ENCODE measurements at regions not wholly inside any gene's neighbourhood (a gene's known extent, or its start where the extent isn't known, plus 50 kb on each side); places are given as distances from the start of the nearest gene placed in this dataset.

GRCh38 chr4:32158961-32159360 lies 1438.8 kb downstream of the PCDH7 start:
- H3K27ac ChIP-seq = no peak overlapping the region
- no peak for DNase-seq (ENCODE audit: low spot score)
- H3K4me3 ChIP-seq = no peak overlapping the region
- no peak for TF ChIP-seq CTCF (IDR thresholded peaks at IDR 0.05)

GRCh38 chr4:32161392-32161791 lies 1441.2 kb downstream of the PCDH7 start:
- Histone ChIP-seq H3K4me3 (no peak overlapping the region), H3K27ac (no peak overlapping the region)
- DNase-seq (ENCODE audit: low spot score) = no peak
- no peak for TF ChIP-seq CTCF (IDR thresholded peaks at IDR 0.05)

GRCh38 chr4:32163125-32163524 lies 1443.0 kb downstream of the PCDH7 start:
- no peak for TF ChIP-seq CTCF (IDR thresholded peaks at IDR 0.05)
- H3K27ac ChIP-seq = no peak overlapping the region
- no peak for DNase-seq (ENCODE audit: low spot score)
- no peak overlapping the region for H3K4me3 ChIP-seq

- DNase-seq (ENCODE audit: low spot score) = no peak
Observed at GRCh38 chr4:32169841-32170240, 1449.7 kb downstream of the PCDH7 start.

GRCh38 chr4:32172086-32172485 lies 1451.9 kb downstream of the PCDH7 start:
- no peak for DNase-seq (ENCODE audit: low spot score)
- TF ChIP-seq CTCF (IDR thresholded peaks at IDR 0.05) = no peak
- H3K4me3 ChIP-seq = no peak overlapping the region
- H3K27ac ChIP-seq = no peak overlapping the region

More at GRCh38 chr4:32169841-32170240, 1449.7 kb downstream of the PCDH7 start:
- Histone ChIP-seq H3K4me3 (no peak overlapping the region), H3K27ac (no peak overlapping the region)
- TF ChIP-seq CTCF (IDR thresholded peaks at IDR 0.05) = no peak

GRCh38 chr4:32172761-32173160 lies 1452.6 kb downstream of the PCDH7 start:
- no peak for DNase-seq (ENCODE audit: low spot score)
- TF ChIP-seq CTCF (IDR thresholded peaks at IDR 0.05) = no peak
- Histone ChIP-seq H3K27ac (no peak overlapping the region), H3K4me3 (no peak overlapping the region)

- DNase-seq (ENCODE audit: low spot score) = no peak
- Histone ChIP-seq H3K27ac (no peak overlapping the region), H3K4me3 (no peak overlapping the region)
- TF ChIP-seq CTCF (IDR thresholded peaks at IDR 0.05) = no peak
Observed at GRCh38 chr4:32180086-32180485, 1459.9 kb downstream of the PCDH7 start.
